ENCODE measurements at regions not wholly inside any gene's neighbourhood (a gene's known extent, or its start where the extent isn't known, plus 50 kb on each side); places are given as distances from the start of the nearest gene placed in this dataset.

DNA sequence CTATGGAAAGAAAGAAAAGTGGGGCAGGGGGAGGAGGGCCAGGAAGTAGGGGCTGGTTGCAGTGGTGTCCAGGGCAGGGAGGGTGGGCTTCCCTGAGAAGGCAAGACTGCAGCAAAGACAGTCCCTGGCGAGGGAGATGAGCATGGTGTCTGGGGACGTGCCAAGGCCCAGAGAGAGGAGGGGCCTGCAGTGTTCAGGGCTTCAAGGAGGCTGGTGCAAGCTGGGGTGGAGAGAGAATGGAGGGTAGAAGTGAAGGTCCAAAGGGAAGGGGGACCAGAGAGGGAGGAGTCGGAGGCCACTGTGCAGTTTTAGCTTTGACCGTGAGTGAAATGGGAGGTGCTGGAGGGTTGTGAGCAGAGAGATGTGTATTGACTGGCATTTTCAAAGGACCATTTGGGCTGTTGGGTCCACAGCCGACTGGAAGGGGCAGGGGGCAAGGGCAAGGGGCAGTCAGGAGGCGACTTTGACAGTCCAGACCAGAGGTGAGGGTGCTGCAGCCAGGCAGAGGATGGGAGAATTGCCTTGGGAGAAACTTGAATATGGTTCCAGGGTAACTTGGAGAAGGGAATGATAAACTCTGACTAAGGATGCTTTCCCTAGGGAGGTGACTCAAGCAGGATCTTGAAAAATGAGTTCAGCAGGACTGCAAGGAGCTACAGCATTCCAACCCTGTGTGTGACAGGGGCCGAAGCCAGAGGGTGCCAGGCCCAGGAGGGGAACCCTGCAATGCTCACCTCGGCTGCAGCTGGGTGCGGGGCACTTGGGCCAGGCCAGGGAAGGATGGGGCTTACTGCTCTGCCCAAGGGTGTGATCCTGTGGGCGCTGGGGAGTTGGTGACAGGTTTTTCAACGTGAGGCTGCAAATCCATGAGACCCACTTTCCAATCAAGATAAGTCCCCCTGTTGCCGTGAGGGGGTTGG is 177.1 kb upstream of the HAAO start:
- no peak for DNase-seq

DNA sequence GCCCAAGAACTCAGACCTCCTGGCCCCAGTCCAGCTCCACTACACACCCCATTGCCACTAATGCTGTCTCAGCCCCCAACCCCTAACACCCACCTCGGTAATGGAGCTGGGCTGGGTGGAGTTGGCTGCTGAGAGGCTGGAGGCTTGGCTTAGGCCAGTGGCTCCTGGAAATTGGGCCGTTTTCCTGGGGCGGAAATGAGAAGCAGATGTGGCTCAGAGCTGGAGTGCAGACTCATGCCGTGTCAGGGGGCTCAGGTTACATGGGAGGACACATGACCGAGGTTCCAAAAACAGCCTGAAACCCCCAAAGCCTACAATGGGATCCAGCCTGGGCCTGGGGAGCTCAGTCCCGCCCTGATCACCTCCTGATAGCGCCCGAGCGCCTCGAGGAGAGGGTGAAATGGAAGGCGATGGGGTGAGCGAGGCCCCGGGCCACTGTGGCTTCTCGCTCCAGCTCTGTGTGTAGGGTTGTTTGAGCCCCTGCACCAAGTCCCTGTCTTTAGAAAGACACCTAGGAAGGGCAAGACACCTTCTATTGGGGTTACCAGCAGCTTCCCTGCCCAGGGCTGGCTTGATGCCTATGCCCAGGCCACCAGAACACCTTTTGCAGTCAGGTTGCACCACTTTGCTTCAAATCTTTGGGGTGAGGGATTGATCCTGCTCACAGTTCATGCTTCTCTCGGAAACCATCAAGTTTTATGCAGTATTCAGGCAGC is 175.7 kb upstream of the HAAO start:
- DNase-seq = no peak

- no peak for DNase-seq
These were observed 173.5 kb upstream of the HAAO start for GRCh38 chr2:42965910-42966309.

- DNase-seq = no peak
These were observed 172.8 kb upstream of the HAAO start for GRCh38 chr2:42965196-42965595.

DNA sequence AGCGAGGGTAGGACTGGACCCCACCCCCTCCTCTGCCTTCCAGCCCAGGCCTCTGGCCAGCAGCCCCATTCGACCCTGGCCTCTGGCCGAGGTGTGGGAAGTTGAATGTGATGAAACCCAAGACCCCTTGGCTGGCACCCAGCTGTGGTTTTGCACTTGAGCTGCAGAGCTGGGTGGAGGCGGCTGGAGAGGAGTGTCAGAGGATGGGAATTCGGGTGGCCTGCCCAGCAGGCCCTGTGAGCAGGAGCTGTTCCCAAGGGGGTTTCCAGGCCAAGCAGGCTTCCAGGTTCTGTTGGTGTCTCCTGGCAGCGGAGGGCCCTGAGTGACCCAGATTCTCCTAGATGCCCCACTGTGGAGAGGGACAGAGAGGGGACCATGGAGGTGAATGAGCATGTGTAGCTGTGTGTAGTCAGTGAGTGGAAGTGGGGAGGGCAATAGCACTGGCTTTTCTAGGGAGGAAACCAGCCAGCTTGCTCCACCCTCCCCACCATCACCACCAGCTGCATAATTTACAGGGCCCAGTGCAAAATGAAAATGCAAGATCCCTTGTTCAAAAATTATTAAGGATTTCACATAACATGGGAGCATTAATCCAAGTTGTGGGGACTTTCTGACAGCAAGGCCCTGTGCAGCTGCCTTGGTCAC is 172.2 kb upstream of the HAAO start:
- no peak for DNase-seq

DNA sequence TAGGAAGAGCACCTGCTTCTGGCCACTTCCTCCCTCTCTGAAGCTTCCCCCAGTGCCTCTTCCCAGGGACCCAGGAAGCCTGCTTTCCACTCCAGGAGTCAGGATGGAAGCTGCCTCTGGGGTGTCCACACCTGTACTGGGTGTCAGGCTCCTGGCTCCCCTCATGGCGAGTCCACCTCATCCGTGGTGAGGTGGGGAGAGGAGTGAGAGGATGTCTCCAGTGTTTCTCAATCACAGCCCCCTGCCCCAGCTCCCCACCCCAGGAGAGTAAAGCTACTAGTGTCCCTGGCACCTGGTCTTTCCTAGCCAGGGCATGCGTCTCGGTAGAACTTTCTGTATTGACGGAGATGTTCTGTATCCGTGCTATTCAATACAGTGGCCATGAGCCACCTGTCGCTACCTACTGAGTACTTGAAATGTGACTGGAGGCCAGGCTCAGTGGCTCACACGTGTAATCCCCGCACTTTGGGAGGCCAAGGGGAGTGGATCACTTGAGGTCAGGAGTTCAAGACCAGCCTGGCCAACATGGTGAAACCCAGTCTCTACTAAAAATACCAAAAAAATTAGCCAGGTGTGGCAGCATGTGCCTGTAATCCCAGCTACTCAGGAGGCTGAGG is 171.2 kb upstream of the HAAO start:
- no peak for DNase-seq

DNA sequence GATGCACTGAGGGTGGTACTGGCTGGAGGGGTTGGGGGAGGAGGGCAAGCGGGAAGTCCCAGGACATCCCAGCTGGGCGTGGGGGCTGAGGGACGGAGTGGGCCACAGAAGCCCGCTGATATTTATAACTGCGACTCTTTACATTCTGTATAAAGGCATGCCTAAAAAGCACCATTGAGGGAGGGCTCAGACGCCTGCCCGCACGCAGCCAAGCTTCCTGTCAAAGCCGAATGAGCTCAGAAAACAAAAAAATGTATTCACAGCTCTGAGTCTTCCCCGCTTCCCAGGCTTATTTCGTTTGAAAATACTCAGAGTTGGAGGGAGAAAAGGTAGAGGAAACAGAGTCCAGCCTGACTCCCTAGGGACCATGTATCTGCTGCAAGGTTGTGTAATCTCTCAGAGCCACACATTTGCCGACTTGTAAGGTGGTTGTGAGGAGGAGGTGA is 170.1 kb upstream of the HAAO start:
- DNase-seq = peak; percentile 70

DNA sequence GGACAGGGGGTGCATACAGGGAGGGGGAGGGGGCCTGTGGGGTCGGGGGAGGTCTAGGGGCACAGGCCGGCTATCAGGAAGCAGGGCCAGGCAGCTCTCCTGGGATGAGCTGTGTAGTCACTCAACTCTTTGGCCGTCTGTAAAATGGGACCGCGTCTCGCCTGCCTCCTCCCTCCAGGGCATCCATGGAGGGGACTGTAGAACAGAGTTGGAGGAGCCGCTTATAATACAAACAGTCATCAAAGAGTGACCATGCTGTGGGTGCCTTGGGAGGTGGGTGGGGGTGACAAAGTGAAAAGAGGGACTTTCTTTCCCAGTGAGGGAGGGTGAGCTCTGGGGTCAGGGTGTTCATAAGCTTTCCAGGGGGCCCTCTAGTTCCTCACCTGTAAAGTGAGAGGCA is 169.6 kb upstream of the HAAO start:
- DNase-seq = peak; percentile 70

GRCh38 chr2:42961385-42961811 is 169.0 kb upstream of the HAAO start:
- peak; percentile 91 for DNase-seq

DNA sequence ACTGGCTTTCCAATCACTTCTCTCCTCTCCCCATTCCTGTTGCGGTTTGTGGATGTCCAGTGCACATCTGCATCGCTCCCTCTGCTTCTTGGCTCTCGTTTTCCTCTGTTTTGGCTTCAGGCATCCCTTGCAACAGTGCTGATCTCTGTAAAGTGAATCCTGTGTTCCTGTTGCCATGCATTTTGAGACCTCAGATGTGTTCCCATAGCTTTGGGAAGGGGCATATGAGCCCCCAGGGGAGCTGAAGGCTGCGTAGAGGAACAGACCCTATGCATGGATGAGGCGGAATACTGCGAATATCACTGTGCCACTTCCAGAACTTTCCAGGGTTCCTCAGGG is 168.4 kb upstream of the HAAO start:
- DNase-seq = no peak

- no peak for DNase-seq
These were observed 167.8 kb upstream of the HAAO start for GRCh38 chr2:42960002-42960841.

- DNase-seq = peak; percentile 43
These were observed 167.0 kb upstream of the HAAO start for GRCh38 chr2:42959234-42960001.

GRCh38 chr2:42958741-42959233 is 166.4 kb upstream of the HAAO start:
- no peak for DNase-seq

DNA sequence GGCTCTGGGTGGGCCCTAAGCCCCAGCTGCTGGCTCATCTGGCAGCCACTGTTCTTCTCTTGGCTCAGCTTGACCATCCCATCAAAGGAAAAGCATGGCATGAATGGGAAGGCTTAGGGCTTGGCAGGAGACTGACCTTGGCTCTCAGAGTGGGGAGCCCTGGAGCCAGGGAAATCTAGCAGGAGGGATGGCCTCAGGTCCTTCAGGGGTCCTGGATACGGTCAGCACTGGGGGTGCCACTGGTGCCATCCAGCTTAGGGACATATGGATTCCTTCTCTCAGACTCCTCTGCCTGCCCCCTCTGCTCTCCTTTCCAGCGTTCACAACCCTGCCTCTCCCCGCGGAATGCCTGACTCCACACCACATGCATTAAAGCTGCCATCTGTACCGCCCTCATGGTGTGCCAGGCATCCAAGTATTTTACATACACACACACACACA is 165.5 kb upstream of the HAAO start:
- no peak for DNase-seq

DNA sequence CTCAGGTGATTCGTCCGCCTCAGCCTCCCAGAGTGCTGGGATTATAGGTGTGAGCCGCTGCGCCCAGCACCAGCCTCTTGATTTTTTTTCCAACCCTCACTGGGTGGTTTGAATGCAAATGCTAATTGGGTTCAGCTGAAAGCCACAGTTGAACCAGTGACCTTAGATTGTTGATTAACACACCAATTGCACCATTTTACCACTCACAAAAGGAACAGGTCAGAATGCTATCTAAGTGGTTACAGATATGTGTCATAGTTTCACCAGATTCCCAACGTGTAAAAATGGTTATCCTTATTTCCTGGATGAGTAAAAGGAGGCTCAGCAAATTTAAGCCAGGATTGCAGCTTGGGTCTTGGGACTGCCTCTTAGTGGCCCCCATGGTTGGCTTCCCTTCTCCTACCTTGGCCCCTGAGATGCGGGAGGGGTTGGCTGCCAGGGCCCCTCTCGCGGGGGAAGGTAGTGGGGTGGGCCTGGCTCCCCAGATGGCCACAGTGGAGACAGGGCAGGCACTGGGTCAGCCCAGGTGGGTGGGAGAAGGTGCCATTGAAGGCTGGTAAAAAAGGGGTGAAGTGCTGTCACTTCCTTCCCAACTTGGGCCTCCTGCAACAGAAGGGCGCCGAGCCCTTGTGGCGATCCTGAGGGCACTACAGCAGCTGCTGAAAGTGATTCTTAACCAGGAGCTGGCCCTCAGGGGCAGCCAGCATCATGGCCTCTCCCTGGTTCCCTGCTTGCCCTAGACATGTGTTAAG is 164.9 kb upstream of the HAAO start:
- no peak for DNase-seq

GRCh38 chr2:42954227-42954962 is 162.0 kb upstream of the HAAO start:
- DNase-seq = no peak

DNA sequence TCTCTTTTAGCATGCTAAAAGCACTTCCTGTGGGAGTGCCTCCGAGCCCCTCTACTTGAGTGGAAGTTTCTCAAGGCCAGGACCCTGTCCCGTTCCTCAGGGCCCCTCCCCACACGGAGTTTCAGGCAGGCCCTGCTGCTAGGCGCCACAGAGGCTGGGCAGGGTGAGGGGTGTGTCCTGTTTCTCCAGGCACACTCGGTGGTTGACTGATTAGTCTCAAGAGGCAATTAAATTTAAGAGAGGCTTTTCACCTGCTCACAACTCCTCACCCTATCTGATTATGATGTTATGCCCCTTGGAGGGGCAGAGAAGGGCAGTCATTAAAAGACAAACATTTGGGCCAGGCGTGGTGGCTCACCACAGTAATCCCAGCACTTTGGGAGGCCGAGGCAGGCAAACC is 160.8 kb upstream of the HAAO start:
- DNase-seq = no peak

DNA sequence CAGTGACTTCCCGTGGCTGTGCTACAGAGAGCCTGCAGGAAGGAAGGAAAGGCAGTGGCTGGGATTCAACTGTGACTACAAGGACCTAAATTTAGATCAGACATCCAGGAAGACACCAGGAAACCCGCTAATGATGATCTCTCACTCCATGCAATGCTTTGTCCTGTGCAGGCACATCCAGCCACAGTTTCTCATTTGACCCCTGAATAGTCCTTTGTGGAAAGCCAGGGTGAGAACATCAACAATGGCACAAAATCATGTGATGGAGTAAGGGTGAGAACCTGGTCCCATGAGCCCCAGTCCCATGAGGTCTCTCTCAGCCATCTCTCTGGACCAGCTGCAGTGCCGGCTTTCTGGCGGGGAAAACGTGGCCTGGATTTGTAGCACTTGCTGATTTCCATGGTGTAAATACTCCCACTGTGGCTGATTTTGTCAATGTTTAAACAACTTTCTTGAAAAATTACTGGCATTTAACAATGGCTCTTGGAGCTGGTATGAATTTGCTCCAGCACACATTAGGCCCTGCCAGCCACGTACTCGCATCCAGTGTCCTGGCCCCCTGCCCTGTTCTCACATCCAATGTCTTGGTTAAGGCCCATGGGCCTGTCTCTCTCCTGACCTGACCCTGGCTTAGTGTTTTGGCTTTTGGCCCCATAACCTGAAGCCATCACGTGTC is 159.0 kb upstream of the HAAO start:
- peak; percentile 49 for DNase-seq

DNA sequence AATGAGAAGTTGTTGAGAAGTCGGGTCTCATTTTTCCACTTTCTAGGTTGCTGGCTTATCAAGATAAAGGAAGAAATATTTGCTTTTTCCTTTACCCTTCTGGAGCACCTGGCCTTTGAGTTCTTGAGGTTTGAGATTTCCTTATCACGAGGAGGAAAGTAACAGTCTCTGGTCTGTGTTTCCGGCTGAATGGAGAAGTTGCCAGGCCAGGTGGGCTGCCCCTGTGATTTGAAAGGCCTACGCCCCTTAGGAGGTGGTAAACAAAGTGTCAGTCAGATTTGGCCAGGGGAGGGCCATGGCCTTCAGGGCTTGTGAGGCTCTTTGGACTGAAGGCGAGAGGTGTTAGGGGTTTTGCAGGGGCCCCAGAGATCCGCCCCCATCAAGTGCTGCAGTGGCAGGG is 156.7 kb upstream of the HAAO start:
- DNase-seq = peak; percentile 35

Data from KG1 (cell line).